ENCODE measurements at regions not wholly inside any gene's neighbourhood (a gene's known extent, or its start where the extent isn't known, plus 50 kb on each side); places are given as distances from the start of the nearest gene placed in this dataset.

GRCh38 chr10:61356354-61356753, 96.8 kb downstream of the TMEM26 start:
- no peak for DNase-seq (ENCODE audit: insufficient read length, low spot score)
- FAIRE-seq: no peak

GRCh38 chr10:61355211-61355610, 98.0 kb downstream of the TMEM26 start:
- DNase-seq (ENCODE audit: insufficient read length, low spot score) (no peak), FAIRE-seq (no peak)

- DNase-seq (ENCODE audit: insufficient read length, low spot score) (no peak), FAIRE-seq (no peak)
These were observed 98.7 kb downstream of the TMEM26 start for GRCh38 chr10:61354401-61354975.

- no peak for FAIRE-seq
- DNase-seq (ENCODE audit: insufficient read length, low spot score): no peak
These were observed 102.4 kb downstream of the TMEM26 start for GRCh38 chr10:61350794-61351193.

GRCh38 chr10:61350068-61350467, 103.1 kb downstream of the TMEM26 start:
- FAIRE-seq (no peak), DNase-seq (ENCODE audit: insufficient read length, low spot score) (no peak)

GRCh38 chr10:61346796-61347413, 106.3 kb downstream of the TMEM26 start:
- FAIRE-seq: no peak
- DNase-seq (ENCODE audit: insufficient read length, low spot score): no peak

GRCh38 chr10:61343796-61344195, 109.4 kb downstream of the TMEM26 start:
- DNase-seq (ENCODE audit: insufficient read length, low spot score) (no peak), FAIRE-seq (no peak)

- DNase-seq (ENCODE audit: insufficient read length, low spot score) (no peak), FAIRE-seq (no peak)
These were observed 110.2 kb downstream of the TMEM26 start for GRCh38 chr10:61342858-61343572.

- no peak for FAIRE-seq
These were observed 112.2 kb downstream of the TMEM26 start for GRCh38 chr10:61341008-61341407.

GRCh38 chr10:61338146-61338545, 115.0 kb downstream of the TMEM26 start:
- FAIRE-seq: no peak
- DNase-seq (ENCODE audit: insufficient read length, low spot score): no peak

More at GRCh38 chr10:61341008-61341407, 112.2 kb downstream of the TMEM26 start:
- DNase-seq (ENCODE audit: insufficient read length, low spot score): no peak

GRCh38 chr10:61337741-61338140, 115.4 kb downstream of the TMEM26 start:
- DNase-seq (ENCODE audit: insufficient read length, low spot score): no peak
- FAIRE-seq: no peak

GRCh38 chr10:61336831-61337230, 116.3 kb downstream of the TMEM26 start:
- DNase-seq (ENCODE audit: insufficient read length, low spot score) (no peak), FAIRE-seq (no peak)

- no peak for DNase-seq (ENCODE audit: insufficient read length, low spot score)
These were observed 117.8 kb downstream of the TMEM26 start for GRCh38 chr10:61335359-61335758.

GRCh38 chr10:61332581-61332980, 120.6 kb downstream of the TMEM26 start:
- FAIRE-seq (no peak), DNase-seq (ENCODE audit: insufficient read length, low spot score) (no peak)

More at GRCh38 chr10:61335359-61335758, 117.8 kb downstream of the TMEM26 start:
- FAIRE-seq: no peak

GRCh38 chr10:61330669-61331068, 122.5 kb downstream of the TMEM26 start:
- FAIRE-seq (no peak), DNase-seq (ENCODE audit: insufficient read length, low spot score) (no peak)

GRCh38 chr10:61329854-61330253, 123.3 kb downstream of the TMEM26 start:
- FAIRE-seq: no peak
- DNase-seq (ENCODE audit: insufficient read length, low spot score): no peak

GRCh38 chr10:61325223-61325960, 127.8 kb downstream of the TMEM26 start:
- DNase-seq (ENCODE audit: insufficient read length, low spot score) (no peak), FAIRE-seq (no peak)

- FAIRE-seq: no peak
- DNase-seq (ENCODE audit: insufficient read length, low spot score): no peak
These were observed 129.5 kb downstream of the TMEM26 start for GRCh38 chr10:61323726-61324125.

GRCh38 chr10:61321041-61321857, 131.9 kb downstream of the TMEM26 start:
- no peak for DNase-seq (ENCODE audit: insufficient read length, low spot score)
- no peak for FAIRE-seq

GRCh38 chr10:61320257-61320587, 133.0 kb downstream of the TMEM26 start:
- DNase-seq (ENCODE audit: insufficient read length, low spot score): no peak
- no peak for FAIRE-seq

All from HTR-8/SVneo (cell line).